GM21390 (cell line): ENCODE measurements at regions not wholly inside any gene's neighbourhood (a gene's known extent, or its start where the extent isn't known, plus 50 kb on each side); places are given as distances from the start of the nearest gene placed in this dataset.
"Not testable (repeated sequence)": the region's sequence is repeated elsewhere in the genome, so short reads cannot be mapped to it uniquely, and the experiment has no call there.

ENCODE experiments used
- ATAC-seq: cut with Tn5 transposase; IDR thresholded peaks from one replicate; pipeline ENCODE4 v1.9.1; 2021; ENCODE audit not compliant: unreplicated experiment

DNA sequence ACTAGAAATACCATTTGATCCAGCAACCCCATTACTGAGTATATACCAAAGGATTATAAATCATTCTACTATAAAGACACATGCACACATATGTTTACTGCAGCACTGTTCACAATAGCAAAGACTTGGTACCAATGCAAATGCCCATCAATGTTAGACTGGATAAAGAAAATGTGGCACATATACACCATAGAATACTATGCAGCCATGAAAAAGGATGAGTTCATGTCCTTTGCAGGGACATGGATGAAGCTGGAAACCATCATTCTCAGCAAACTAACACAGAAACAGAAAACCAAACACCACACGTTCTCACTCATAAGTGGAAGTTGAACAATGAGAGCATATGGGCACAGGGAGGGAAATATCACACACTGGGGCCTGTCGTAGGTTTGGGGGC is 106.0 kb downstream of the SPATA18 start:
- ATAC-seq = not testable (repeated sequence)

DNA sequence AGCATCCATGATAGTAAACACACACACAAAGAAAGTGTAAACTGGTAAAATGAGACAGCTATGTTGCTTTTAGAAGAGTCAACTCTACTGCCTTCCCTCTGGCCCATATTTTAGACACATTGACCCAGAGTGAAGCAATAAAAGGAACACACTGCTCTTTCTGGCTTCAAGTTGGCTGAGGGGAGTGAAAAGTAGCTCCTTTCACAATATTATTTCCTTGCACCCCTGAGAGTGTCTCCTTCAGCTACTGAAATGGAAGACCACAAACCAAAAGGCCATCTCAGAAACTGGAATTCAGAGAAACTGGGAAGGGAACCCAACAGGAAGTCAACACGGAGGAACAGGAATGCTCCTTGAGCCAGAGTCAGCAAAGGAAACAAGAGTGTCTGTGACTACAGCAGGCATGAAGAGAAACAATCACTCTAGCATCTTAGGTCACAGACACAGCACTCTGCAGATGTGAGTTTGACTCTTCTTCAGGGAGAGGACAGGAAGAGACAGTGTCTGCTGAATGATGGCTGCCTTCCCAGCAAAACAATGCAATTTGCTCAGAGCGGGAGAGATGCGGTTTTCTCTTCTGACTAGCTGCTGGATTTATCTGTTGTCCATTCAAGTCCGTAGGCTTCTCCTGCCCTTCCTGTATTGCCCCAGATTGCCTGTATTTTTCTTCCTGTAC is 106.7 kb downstream of the SPATA18 start:
- no peak for ATAC-seq

DNA sequence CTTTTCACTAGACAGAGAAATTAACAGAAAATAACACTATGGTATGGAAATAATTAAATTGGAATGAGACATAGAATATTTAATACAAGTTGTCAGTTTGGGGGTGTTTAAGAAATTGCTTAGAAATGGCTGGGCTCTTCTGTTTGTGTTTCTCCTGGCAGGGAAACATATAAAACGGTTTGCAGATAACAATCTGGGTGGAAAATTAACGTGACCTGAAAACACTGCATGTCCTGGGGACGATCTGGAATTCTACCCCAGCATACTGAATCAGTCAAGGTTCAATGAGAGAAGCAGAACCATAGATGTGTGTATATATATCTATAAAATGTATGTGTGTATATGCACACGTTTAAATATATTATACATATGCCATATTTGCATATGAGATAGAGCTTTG is 109.8 kb downstream of the SPATA18 start:
- ATAC-seq = no peak

DNA sequence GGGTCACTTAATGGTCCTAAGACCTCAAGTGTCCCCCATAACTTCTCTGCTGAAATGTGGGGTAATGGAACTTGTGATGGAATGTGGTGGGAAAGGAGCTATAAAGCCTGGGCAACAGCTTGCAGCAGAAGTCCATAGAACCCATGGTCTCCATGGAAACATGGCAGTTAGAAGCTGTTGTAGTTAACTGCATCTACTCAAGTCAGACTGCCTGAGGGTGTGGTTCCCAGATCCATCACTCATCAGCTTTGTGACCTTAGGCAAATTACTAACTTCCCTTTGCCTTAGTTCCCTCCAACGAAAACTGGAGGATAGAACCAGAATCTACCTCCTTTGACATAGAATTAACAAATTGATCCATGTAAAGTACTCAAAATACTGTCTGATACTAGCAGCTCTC is 113.0 kb downstream of the SPATA18 start:
- ATAC-seq = no peak

DNA sequence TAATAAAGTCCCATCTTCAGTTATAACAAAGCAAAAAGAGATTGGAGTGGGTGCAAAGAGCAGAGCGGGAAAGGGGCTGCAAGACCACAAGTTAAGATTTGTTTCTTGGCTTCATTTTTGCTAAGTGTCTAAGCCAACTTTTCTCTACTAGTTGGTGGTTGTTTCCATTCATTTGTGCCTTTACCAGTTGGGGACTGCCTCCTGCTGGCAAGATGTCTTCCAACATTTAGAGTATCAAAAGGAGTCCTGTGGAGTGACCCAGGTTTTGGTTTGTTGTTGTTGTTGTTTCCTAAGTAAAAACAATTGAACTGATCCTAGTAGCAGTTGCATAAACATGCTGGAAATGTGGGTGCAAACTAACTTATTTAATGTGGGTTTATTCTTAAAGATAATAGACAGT is 121.1 kb downstream of the SPATA18 start:
- ATAC-seq = no peak

DNA sequence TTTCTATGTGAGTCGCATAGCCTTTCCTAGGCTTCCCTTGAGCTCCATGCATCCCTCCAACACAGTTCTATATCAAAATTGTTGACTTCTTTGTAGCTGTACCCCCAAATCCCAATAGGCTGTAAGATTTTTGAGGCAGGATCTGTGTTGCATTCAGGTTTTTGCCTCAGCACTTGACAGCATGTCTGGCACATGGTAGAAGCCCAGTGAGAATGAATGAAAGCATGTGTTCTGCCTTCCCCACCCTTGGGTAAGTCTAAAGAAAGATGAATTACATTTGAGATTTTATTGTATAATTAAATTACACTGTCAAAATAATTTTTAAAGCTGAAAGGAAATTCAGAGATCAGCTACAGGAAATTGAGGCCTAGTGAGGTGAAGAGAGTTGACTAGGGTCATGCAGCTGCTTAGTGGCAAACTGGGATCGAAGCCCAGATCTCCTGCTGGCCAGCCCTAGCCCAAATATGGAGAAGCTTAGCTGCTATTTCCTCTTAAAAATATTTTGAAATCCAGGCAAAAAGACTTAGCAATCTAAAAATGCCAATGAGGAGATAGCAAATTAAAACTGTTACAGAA is 122.5 kb downstream of the SPATA18 start:
- ATAC-seq = no peak

DNA sequence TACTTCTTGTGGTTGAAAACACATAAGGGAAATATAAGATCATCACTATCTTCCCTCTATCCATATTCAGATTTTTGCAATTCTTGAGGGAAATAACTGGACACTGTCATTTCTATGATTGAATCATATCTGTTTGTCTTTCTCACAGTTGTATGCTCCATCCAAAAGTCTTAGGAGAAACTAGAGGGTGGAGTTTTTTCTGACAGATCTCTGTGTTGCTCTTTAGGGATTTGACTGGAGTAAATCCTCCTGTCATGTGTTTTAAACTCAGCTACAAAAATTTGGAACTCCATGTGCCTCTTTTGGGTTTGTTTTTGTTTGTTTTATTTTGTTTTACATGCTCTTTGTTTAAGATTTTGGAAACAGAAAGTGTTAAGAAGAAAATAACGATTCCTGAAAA is 136.5 kb downstream of the SPATA18 start:
- no peak for ATAC-seq

DNA sequence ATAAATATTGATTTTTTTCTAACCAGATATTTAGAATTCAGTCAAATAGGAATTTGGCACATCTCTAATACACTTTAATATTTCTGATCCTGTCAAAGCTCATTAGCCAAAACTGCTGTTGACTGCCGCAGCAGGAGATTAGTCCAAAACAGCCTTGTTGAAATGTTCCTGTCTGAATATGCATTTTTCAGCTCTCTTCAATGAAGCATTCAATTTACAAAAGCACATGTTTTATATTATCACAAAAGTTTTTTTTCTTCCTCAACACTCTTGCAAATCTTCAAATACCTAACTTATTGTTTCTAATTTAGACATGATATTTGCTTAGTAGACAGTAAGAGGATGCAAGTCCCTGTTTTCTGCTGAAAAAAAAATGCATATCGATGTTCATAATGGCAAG is 140.9 kb downstream of the SPATA18 start:
- no peak for ATAC-seq

DNA sequence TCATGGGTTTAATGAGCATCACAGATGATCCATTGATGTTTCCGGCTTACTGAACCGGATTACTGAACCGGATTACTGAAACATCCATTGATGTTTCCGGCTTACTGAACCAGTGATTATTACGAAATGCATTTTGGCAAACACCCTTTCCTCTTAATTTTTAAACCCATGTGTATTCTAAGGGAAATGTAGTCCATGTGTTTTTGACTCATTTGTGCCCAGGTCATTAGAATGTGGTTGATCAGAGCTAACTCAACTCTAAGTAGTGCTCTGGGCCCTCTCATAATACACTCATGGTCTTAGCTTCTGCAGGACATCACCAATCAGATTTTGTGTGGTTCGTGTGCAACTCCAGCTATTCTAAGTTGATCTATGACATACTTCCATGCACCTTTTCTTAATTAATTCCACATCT is 141.6 kb downstream of the SPATA18 start:
- ATAC-seq = no peak

DNA sequence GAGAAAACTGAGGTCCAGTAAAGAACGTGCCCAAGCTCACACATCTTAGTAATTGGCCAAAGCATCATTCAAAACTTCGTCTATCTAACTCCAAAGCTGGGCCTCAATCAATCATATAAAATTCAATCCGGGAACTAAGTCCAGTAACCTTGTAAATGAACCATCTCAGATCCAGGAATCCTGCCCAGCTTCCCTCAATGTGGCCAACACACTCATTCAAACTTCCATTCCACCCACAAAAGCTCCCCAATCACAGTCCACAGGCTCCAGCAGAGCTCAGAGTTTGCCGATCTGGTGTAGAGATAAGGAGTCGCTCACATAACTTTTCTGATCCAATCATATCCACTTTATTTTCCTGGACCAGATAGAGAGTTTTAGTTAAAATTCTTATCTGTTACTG is 144.8 kb downstream of the SPATA18 start:
- ATAC-seq = no peak

DNA sequence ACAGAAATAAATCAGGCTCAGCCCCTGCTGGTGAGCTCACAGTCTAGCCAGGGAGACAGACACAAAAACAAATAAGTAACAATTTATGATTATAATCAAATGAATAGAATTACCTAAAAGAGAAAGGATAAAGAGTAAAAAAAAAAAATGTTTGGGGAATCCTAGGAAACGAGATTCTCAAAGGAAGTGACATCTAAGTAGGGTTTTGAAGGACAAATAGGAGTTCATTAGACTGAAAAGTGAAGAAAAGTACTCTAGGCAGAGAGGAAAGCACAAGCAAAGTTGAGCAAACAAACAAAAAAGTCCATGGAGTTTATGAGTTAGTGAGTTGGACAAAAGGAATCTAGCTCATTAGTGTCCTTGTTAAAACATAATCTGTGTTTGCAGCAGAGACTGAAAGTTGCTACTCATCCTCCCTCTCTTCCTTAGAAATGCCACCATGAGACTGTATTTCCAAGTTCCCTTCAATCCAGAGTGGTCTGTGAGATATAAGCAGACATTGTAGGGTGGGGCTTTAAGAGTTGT is 145.6 kb downstream of the SPATA18 start:
- no peak for ATAC-seq

DNA sequence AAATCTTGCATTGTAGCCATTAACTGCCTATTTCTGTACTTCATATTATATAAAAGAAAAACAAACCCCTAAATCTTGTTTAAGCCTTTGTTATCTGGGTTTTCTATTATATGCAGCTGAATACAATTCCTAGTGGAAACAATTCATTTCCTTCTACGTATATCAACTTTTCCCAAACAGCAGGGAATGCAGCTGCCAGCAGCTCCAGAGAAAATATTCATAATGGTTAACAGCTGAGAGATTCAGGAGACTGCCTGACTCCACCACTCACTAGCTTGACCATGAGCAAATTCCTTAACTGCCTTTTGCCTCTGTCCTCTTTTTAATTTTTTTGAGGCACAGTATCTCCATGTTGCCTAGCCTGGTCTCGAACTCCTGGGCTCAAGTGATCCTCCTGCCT is 146.2 kb downstream of the SPATA18 start:
- no peak for ATAC-seq

DNA sequence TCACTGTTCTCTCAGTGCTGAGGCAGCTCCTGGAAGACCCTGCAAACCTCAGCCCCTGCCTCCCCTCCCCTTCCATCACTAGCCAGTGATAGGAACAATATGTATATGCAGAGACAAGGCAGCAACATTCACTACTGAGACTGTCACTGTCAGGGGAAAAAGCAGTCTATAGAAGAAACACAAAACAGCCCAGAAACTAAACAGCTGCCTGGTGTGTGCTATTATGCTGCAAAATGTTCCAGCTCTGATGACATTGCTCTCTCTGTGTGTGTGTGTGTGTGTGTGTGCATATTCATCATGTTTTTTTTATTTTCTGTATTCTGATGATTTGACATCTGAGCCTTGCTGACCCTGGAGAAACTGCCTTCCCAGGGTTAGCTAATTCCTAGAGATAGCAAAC is 147.2 kb downstream of the SPATA18 start:
- no peak for ATAC-seq

DNA sequence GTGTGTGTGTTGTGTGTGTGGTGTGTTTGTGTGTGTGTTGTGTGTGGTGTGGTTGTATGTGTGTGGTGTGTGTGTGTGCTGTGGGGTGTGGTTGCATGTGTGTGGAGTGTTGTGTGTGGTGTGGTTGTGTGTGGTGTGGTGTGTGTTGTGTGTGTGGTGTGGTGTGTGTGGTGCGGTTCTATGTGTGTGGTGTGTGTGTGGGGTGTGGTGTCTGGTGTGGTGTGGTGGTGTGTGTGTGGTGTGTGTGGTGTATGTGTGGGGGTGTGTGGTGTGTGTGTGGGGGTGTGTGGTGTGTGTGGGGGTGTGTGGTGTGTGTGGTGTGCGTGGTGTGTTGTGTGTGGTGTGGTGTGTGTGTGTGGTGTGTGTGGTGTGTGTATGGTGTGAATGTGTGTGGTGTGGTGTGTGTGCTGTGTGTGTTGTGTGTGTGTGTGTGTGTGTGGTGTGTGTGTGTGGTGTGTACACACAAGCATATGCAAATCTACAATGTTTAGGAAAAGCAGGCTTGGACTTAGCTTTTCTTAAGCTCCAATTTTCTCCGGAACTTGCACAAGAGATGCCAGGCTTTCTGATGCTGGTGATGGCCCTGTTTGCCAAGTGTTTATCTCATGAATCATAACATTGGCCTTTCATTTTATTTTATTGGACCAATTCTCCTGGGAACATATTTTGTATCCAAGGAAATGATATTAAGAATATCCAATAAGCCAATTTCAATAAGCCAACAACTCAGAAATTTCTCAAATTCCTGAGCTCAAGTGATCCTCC is 148.7 kb downstream of the SPATA18 start:
- ATAC-seq = no peak

DNA sequence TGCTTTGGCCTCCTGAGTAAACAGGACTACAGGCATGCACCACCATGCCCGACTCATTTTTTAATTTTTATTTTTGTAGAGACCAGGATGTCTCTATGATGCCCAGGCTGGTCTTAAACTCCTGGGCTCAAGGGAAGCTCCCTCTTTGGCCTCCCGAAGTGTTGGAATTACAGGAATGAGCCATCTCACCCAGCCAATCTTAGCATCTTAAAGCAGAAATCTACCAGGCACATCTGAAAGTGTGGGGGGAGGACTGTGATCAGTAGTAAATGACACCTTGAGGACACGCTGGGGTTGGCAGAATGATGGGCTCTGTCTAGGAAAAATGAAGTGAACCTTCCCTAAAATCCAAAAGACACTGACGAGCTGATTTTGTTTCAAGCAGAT is 149.2 kb downstream of the SPATA18 start:
- ATAC-seq = no peak

DNA sequence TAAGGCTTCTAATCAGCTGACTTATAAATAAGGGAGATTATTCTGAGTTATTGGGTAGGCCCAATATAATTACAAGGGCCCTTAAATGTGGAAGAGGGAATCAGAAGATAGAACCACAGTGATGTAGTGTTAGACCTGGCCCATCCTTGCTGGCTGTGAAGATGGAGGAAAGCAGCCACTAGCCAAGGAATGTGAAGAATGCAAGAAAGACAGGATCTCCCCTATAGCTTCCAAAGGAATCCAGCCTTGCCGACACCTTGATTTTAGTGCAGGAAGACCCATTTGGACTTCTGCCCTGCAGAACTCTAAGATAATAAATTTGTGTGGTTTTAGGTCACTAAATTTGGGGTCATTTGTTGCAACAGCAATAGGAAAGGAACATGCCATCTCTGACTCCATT is 150.6 kb downstream of the SPATA18 start:
- no peak for ATAC-seq

DNA sequence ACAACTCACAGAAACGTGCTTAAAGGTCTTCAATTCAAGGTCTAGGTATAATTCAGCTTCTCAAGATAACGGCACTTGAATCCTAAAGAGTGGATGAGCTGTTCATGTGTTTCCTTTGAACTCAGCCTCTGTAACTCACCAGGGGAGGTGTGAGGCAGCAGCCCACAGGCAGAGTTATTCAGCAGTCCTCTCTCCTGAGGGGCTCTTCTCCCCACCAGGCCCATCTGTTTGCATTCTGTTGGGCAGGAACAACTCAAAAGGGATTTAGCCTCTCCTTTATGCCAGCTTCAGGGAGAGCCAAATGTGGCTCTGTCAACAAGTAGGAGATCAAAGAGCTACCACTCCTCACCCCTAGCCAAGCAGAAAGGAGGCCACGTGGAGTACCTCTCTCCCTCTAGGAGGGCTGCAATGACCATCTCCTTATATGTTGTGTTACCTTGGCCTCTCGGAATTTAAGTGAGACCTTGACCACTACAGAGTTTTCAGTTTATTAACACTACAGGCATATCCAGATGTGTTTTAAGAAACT is 151.2 kb downstream of the SPATA18 start:
- no peak for ATAC-seq

DNA sequence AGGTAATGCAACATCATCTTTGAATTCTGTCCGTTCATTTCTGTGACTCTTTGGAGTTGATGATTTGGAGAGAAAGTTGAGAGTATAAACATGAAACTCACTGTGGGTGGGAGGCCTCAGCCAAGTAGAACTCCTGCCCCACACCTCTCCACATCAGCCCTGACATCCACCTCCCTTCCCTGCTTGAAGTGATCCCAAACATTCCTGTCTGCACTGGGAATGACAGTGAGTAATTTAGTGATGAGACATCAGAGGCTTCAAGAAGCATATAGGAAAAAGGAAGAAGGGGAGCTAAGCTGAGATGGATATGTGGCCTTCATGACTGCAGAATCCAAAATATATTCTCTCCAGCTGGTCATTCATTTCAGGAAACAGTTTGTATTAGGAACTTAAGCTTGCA is 151.8 kb downstream of the SPATA18 start:
- no peak for ATAC-seq

DNA sequence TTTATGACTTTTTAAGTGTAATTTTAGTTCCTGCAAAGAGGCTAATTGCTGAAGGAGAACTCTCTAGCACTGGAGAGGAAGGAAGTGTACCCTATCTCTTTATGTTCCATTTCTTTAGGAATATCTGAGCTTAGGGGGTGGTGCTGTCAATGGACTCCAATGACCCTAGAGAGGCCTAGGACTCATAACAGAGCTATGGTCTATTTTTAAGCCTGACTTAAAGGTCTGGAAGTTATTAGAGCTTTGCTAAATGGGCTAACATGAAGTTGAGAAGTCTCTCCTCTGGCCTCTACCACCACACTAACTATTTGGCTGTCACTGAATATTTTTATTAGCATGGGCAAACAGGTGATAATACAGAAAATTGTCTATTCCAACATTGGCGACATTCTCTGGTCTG is 152.2 kb downstream of the SPATA18 start:
- no peak for ATAC-seq

DNA sequence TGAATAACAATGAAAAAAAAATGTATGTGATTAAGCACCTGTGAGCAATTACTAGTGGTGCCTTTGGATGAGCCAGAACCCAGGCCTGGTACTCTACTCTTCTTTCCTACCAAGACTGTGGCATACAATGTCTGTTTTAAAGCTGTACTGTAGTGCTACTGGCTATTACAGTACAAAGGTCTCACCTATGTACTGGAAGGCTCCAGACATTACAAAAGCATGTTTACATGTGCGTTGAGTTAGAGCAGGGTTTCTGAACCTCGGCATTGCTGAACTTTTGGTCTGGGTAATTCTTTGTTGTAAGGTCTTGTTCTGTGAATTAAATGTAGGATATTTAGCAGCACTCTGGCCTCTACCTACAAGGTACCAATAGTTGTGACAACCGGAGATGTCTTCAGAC is 153.8 kb downstream of the SPATA18 start:
- ATAC-seq = no peak

DNA sequence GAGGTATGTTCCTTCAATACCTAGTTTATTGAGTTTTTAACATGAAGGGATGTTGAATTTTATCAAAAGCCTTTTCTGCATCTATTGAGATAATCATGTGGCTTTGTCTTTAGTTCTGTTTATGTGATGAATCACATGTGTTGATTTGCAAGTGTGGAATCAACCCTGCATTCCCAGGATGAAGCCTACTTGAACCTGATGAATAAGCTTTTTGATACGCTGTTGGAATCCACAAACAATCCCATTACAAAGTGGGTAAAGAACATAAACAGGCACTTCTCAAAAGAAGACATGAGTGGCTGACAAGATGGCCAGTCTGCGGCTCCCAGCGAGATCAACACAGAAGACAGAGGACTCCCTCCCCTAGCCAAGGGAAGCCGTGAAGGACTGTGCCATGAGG is 156.0 kb downstream of the SPATA18 start:
- ATAC-seq = not testable (repeated sequence)

DNA sequence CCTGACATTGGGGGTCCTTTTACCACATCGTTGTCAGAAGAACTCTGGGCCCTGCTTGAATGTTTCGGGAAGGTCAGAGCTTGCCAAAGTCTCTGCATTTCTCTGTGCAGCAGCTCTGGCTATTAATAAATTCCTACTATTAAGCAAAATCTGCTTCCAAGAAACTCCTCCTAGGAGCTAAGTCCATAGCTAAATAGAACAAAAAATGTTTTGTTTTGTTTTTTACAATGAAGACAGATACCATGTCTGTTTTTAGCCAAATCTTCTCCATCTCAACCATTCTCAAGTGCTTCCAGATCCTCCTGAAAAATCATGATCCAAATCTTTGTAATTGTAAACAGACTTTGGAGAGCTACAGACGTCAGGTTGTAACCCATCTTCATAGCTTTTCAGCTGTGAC is 161.6 kb downstream of the SPATA18 start:
- ATAC-seq = no peak
